ENCODE measurements at regions not wholly inside any gene's neighbourhood (a gene's known extent, or its start where the extent isn't known, plus 50 kb on each side); places are given as distances from the start of the nearest gene placed in this dataset.

DNA sequence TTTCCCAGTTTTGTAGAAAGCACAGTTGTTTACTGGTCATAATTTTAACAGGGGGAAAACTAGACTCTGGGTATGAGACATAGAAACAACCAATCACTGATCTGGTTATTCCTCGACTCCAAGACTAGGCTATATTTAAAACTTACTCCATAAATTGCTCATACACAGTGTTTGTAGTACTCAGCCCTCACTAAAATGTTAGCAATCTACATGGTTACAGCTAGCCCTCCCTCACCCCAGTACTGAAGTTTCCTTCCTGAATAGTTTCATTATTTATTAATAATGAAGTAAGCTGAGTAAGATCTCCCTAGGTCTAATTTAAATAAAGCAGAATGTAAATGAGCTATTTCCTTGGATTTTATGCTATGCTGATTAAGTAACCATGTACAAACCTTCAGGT lies 275.1 kb downstream of the CDH20 start:
- Histone ChIP-seq H3K4me1 (replicated peaks) (peaks cover 61% of the 10 kb centered on the region), H3K27me3 (replicated peaks) (no peaks in the 10 kb centered on the region), H3K4me3 (no peak overlapping the region), H3K36me3 (0 out of 2 replicates have a peak, but pooled peaks cover 4% of the 10 kb centered on the region), H3K27ac (peak overlapping the region; percentile 97), H3K9me3 (replicated peaks) (peaks cover 2% of the 10 kb centered on the region; the same call in 1 of the 2 replicates)
- DNase-seq (ENCODE audit: low read depth in 1 of 2, low spot score in 2 of 2): no peak

DNA sequence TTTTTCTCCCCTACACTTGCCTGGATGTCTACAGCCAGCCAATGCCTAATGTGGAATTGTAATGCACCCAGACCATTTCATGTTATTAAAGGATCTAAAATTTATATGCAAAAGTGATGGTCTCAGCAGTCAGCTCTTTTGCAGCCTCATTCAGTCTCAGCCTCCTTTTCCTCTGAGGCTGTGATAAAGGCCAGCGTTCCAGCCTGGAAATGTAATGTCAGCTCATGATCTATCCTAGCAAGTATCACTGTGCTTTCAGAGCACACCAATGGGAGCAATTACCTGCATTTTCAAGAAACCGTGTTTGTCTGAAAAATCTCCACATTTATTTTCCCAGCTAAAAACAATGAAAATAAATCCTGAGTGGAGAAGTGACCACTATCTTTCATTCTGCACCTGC lies 274.6 kb downstream of the CDH20 start:
- peak overlapping the region; percentile 97 for H3K27ac ChIP-seq

DNA sequence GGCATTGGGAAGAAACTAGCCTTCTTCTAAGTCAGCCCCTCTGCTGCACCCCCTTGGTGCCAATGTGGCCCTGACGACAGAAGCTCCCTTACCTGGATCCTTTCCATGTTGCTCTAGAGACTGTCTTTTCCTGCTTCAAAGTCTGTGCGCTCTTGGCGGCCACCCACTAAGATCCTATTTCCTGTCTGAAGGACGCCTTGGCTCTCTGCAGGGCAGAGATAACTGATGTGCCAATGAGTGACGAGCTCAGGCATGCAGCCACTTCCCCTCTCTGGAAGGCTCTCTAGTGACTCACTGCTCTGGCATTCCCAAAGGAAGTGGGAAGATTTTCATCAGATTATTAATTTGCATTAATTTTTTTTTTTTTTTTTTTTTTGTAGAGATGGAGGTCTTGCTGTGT lies 273.5 kb downstream of the CDH20 start:
- Histone ChIP-seq H3K4me1 (replicated peaks) (peaks cover 68% of the 10 kb centered on the region), H3K4me3 (peak overlapping the region; percentile 26)

More for the DNA sequence above, 274.6 kb downstream of the CDH20 start:
- no peaks in the 10 kb centered on the region for H3K27me3 ChIP-seq (replicated peaks)
- H3K9me3 ChIP-seq (replicated peaks): no peaks in the 10 kb centered on the region; the same call in 1 of the 2 replicates
- peaks cover 65% of the 10 kb centered on the region for H3K4me1 ChIP-seq (replicated peaks)
- H3K4me3 ChIP-seq: no peak overlapping the region
- no peak for DNase-seq (ENCODE audit: low read depth in 1 of 2, low spot score in 2 of 2)
- H3K36me3 ChIP-seq: 0 out of 2 replicates have a peak, but pooled peaks cover 4% of the 10 kb centered on the region

DNA sequence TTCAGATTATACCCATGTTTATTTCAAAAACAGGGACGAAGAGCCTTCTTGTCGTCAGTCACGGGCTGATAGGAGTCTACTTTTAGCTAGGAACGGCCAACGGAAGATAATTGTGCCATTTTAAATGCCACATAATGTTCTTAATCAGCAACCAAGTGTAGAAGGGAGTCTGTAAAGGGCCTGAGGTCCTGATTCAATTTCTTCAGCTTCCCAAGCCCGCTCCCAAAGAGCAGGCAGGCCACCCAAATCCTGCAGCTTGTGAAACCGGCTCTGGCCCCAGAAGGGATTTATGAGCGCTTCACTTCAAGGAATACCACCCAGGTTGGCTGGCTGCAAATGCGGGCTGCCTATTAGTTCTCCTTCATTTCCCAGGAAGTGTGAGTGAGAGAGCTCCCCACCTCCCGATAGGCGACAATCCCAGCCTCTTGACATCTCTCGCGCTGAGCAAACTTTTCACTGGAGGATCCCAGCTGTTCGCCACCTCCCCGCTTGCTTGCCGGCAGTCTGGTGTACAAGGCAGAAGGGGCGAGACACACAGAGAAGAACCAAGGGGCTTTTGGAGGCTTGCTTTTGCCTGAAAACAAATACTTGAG lies 272.9 kb downstream of the CDH20 start:
- Histone ChIP-seq H3K9me3 (replicated peaks) (no peaks in the 10 kb centered on the region), H3K36me3 (peaks cover 7% of the 10 kb centered on the region; the same call in 1 of the 2 replicates), H3K4me1 (replicated peaks) (peaks cover 72% of the 10 kb centered on the region), H3K27ac (peak overlapping the region; percentile 97), H3K4me3 (peak overlapping the region; percentile 26), H3K27me3 (replicated peaks) (no peaks in the 10 kb centered on the region)
- peak; percentile 94 for DNase-seq (ENCODE audit: low read depth in 1 of 2, low spot score in 2 of 2)

More for the DNA sequence above, 273.5 kb downstream of the CDH20 start:
- DNase-seq (ENCODE audit: low read depth in 1 of 2, low spot score in 2 of 2): peak; percentile 96 to 98
- Histone ChIP-seq H3K9me3 (replicated peaks) (no peaks in the 10 kb centered on the region), H3K27ac (peak overlapping the region; percentile 97), H3K36me3 (peaks cover 7% of the 10 kb centered on the region; the same call in 1 of the 2 replicates), H3K27me3 (replicated peaks) (no peaks in the 10 kb centered on the region)

GRCh38 chr18:61605376-61606067 lies 272.3 kb downstream of the CDH20 start:
- peaks cover 75% of the 10 kb centered on the region for H3K4me1 ChIP-seq (replicated peaks)
- H3K27me3 ChIP-seq (replicated peaks): no peaks in the 10 kb centered on the region
- DNase-seq (ENCODE audit: low read depth in 1 of 2, low spot score in 2 of 2): no peak
- peak overlapping the region; percentile 97 for H3K27ac ChIP-seq
- peak overlapping the region; percentile 26 for H3K4me3 ChIP-seq
- no peaks in the 10 kb centered on the region for H3K9me3 ChIP-seq (replicated peaks)
- peaks cover 7% of the 10 kb centered on the region; the same call in 1 of the 2 replicates for H3K36me3 ChIP-seq

Data from SJSA1 (cell line).